Vagina (tissue), 2 donors: ENCODE measurements at regions not wholly inside any gene's neighbourhood (a gene's known extent, or its start where the extent isn't known, plus 50 kb on each side); places are given as distances from the start of the nearest gene placed in this dataset.

Experiments
- POLR2A ChIP-seq, 2 donors: fragments of 450-650 bp; IDR thresholded peaks; one replicate each; pipeline ENCODE4 v1.6.1; 2017; ENCODE audit warnings: antibody characterized with exemption in 2 of 2, mild to moderate bottlenecking in 2 of 2, moderate library complexity in 2 of 2
- POLR2AphosphoS5 ChIP-seq, 2 donors: sonication (generic); formaldehyde crosslinking; IDR thresholded peaks; one replicate each; pipeline ENCODE4 v1.9.0; 2017; ENCODE audit warnings: antibody characterized with exemption in 2 of 2, mild to moderate bottlenecking in 2 of 2, low read depth in 1 of 2; ENCODE audit not compliant: insufficient read depth in 1 of 2
- TF ChIP-seq, protein P1 (sequence below), 3 experiments: fragments of 450-650 bp in 2 of 3; fragments of 200-600 bp in 1 of 3; sonication (generic) in 1 of 3; IDR thresholded peaks; one replicate each; pipeline ENCODE4 v1.5.1; 2017 to 2019; ENCODE audit warnings: antibody characterized with exemption in 3 of 3, mild to moderate bottlenecking in 2 of 3, moderate library complexity in 2 of 3

GRCh38 chr5:88370824-88371223, 102.2 kb upstream of the TMEM161B start:
- TF ChIP-seq, protein P1, sequence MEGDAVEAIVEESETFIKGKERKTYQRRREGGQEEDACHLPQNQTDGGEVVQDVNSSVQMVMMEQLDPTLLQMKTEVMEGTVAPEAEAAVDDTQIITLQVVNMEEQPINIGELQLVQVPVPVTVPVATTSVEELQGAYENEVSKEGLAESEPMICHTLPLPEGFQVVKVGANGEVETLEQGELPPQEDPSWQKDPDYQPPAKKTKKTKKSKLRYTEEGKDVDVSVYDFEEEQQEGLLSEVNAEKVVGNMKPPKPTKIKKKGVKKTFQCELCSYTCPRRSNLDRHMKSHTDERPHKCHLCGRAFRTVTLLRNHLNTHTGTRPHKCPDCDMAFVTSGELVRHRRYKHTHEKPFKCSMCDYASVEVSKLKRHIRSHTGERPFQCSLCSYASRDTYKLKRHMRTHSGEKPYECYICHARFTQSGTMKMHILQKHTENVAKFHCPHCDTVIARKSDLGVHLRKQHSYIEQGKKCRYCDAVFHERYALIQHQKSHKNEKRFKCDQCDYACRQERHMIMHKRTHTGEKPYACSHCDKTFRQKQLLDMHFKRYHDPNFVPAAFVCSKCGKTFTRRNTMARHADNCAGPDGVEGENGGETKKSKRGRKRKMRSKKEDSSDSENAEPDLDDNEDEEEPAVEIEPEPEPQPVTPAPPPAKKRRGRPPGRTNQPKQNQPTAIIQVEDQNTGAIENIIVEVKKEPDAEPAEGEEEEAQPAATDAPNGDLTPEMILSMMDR (IDR thresholded peaks at IDR 0.05) = no peak
- TF ChIP-seq POLR2A (IDR thresholded peaks at IDR 0.05) = no peak
- no peak for TF ChIP-seq POLR2AphosphoS5 (IDR thresholded peaks at IDR 0.05; ENCODE audit: insufficient read depth in 1 of 2, low read depth in 1 of 2)
